Fibroblast of skin of left biceps (primary cell): ENCODE measurements at regions not wholly inside any gene's neighbourhood (a gene's known extent, or its start where the extent isn't known, plus 50 kb on each side); places are given as distances from the start of the nearest gene placed in this dataset.

Experiments used
- DNase-seq, 2 experiments: peaks; one replicate each; pipeline ENCODE4 v3.0.0-alpha.2; 2013; ENCODE audit warnings: low read depth in 2 of 2

DNA sequence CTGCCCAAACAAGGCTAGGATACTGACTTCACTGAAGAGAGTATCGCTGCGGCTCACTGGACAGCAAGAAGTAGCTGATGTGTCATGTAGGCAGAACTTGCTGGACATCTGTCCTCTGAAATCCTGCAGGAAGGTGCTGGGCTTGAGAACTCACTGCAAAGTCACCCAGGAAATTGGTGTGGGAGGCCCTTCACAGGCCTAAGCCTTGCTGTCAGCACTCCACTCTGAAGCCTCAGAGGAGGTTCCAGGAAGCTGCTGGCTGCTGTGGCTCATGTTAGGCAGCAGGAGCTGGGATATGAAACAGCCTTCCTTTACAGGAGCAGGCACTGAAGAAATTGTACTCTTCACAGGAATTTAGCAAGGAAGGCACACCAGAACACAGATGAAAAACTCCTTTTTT is 88.3 kb upstream of the CCDC68 start:
- DNase-seq: no peak

DNA sequence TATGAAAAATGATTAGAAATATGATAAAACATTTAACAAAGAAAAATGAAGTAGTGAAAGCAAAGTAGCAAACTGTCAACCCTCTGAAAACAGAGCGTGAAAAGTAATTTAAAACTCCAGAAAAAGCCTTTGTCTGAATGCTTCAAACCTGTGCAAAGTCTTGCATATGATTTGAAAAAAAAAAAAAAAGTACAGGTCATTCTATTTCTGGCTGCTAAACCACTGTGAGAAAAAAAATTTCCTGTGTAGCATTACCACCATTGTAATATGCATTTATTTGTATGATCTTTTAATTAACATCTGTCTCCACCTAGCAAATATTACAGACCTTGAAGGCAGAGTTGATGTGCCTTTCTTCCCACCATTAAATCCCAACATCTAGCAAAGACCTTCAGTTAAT is 82.1 kb upstream of the CCDC68 start:
- no peak for DNase-seq

DNA sequence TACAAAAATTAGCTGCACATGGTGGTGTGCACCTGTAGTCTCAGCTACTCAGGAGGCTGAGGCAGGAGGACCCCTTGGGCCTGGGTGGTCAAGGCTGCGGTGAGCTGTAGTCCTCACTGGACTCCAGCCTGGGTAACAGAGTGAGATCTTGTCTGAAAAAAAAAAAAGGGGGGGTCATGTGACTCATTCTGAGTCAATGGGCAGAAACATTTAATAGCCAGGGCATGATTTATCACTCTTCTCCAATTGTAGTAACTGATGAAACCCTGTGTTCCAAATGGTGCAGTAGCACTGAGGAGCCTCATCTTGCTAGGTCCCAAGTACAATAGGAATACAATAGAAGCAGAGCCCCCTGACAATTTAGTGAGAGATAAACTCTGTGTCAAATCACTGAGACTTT is 78.9 kb upstream of the CCDC68 start:
- DNase-seq: no peak

DNA sequence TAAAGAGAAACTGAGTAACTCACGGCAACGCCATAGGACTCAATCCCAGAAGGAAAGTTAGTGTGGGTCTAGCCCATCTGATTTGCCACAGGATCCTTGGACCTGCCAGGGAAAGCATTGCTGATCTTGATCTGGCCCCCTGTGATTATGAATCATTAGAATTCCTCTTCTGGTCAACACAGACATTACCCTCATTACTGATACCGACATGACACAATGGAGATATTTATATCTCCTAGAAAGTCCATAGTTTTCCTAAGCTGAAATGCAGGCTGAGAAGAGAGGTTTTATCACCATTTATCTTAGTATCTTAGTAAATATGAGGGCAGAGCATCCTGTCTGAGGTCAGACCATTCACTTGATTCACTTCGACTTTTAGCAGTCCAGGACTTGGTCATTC is 75.5 kb upstream of the CCDC68 start:
- no peak for DNase-seq

DNA sequence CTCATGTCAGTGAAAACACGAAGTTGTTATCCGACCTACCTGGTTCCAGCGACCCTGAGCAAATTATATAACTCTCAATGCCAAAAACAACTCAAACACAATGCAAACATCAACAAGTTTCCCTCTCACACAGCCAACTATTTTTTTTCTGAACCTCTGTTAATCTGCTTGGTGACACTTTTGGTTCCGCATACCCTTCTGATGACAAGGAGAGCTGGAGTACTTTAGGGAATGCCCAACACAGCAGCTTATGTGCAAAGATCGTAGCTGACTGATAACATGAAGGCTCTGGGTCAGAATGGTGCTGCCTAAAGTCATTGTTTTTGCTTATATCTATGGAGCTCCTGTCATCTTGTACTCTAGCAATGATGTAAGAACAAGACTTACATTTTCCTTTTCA is 72.7 kb upstream of the CCDC68 start:
- no peak for DNase-seq

DNA sequence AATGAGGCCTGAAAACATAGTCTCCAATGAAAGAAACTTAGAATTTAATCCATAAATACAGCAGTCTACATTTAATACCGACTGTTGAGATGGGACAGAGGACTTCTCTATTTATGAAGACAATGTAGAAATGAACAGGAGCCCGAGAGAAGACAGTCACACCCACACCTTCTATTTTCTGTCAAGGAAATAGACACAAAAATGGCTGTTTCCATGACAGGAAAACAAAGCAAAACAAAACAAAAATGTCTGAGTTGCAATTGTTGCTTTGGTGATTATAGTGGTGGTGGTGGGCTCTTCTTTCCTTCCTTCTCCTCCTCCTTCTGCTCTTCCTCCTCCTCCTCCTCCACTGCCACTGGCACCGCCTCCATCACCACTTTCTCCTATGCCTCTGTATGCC is 72.3 kb upstream of the CCDC68 start:
- DNase-seq: no peak

DNA sequence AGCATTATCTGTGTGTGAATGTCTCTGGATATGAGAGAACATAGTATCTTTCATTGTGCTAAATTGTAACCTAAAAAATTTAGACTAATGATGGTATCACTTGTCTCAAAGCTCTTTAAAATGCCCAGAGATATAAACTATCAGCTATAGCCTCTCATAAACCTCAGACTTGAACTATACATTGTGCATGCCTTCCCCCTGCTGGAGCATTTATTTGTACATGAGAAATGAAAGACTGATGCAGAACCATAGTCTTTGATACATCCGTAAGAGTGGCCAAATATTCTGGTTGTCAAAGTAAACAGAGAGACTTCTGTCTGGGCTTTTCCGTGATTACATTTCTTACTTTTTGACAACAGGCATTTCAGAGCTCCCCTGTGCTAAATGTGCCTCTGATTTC is 71.9 kb upstream of the CCDC68 start:
- DNase-seq: no peak

DNA sequence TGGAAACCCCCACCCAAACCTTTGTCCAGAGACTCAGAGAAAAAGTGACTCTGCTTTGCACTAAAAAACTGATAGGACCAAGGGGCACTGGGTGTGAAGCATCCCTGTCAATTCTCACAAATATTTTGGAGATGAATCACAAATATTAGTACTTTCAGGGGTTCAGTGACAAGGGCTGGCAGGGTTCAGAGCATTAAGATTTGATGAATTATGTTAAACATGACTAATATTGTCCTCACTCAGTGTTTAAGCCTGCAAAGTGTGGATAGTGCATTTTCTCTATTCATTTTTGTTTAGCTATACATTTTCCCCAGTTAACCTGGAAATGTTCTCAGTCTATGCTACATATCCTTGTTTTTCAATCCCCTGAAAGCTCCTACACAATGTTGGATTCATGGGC is 65.3 kb upstream of the CCDC68 start:
- no peak for DNase-seq

DNA sequence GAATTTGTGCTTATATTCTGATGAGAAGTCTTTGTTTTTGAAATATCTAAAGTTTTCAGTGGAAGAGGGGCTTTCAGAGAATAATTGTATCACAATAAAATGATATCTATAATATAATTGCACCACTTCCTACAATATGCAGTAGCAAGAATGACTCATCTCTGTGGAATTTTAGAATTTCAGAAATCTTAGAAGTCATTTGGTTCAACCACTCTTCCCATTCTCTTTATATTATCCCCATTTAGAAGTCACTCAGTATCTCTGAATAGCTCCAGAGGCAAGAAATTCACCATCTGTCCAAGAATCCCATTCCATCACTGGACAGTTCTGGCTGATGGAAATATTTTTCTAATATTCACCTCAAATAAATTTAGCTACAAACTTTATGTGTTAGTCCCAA is 59.3 kb upstream of the CCDC68 start:
- DNase-seq: peak; percentile 39 to 45

DNA sequence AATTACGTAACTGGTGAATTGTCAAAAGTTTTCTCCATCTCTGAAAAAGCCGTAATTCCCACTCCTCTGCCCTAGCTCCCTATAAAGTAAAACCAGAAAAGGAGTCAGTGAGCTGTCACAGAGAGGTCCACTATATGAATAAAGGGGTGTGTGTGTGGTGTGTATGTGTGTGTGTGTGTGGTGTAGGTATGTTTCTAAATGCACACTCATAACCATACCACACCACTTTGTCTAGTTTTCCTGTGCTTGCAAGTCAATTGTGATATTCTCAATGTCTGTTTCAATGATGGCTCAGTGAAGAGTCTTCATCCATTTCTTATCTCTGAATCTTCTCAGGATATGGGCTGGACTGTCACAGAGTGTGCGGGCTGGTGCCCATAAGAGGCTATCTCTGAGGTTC is 54.8 kb upstream of the CCDC68 start:
- no peak for DNase-seq

DNA sequence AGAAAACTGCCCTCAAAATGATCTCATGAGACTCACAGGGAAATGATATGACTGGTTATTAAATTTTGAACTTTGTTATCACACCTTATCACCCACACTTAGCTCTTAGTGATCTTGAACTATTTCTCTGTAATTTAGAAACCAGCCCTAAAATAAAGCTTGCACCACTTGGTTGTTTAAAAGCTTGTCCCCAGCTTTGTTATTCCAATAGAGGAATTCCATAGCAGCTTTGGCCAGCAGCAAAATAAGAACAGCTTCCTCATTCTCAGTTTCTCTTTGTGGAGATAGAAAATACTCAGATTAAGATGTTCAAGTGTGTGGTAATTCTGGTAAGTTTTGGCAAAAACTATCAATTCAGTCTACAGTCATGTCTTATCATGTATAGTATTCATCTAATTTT is 54.4 kb upstream of the CCDC68 start:
- DNase-seq: no peak

DNA sequence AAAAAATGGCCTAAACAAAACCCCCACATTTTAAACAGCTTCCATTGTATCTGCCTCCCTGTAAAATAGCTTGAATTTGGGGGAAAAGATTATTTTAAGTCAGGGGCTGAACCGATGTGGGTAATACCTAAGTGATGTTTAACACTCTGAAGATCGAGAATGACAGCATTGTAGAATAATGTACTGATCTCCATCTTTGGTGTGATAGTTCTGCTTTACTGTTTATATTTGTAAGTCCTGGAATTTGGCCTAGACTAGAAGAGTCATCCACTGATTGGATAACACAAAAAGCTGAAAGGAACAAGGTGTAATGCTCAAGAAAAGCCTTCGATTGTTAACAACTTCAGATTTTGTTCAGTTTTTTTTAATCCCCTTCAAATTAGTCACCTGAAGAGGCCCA is 53.8 kb upstream of the CCDC68 start:
- DNase-seq: no peak

DNA sequence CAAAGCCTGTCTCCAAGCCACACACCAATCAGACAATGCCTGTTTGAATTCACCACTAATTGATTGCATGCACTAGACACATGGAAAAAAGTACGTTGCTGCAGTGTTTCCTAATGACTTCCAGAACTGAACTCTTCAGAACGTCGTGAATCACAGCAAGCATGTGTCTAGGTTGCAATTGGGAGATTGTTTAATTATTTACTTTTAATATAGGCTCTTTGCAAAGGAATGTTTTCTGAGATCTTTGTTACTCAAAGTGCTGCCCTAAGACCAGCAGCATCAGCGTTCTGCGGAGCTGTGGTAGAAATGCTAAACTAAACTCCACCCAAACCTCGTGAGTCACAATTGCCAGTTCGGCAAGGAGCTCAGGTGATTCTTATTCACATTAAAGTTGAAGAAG is 52.7 kb upstream of the CCDC68 start:
- DNase-seq: peak; percentile 54 to 64
